ENCODE measurements at regions not wholly inside any gene's neighbourhood (a gene's known extent, or its start where the extent isn't known, plus 50 kb on each side); places are given as distances from the start of the nearest gene placed in this dataset.
"Not testable (repeated sequence)": the region's sequence is repeated elsewhere in the genome, so short reads cannot be mapped to it uniquely, and the experiment has no call there.

- DNase-seq, result no peak
Measured at GRCh38 chr1:55546553-55546952, 331.4 kb upstream of the USP24 start.

DNA sequence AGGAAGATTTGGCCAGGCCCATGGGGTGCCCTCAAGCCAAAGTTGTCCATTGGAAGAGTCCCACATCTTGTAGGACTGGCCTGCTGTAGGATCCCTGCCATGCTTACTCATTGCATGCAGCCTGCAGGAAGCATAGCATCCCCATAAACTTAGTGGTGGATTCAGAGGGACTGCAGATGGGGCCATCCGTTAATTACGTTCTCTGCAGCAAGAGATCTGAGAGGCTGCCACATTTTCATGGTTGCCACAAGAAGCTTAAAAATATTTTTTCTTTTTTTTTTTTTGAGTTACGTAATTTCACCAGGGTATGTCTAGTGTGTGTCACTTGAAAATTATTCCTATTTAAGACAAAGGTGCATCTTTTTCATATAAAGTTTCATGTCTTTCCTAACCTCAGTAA lies 329.7 kb upstream of the USP24 start:
- no peak for DNase-seq

- DNase-seq, result no peak
Measured at GRCh38 chr1:55542901-55543504, 327.8 kb upstream of the USP24 start.

- no peak for DNase-seq
Measured at GRCh38 chr1:55541296-55541695, 326.1 kb upstream of the USP24 start.

DNA sequence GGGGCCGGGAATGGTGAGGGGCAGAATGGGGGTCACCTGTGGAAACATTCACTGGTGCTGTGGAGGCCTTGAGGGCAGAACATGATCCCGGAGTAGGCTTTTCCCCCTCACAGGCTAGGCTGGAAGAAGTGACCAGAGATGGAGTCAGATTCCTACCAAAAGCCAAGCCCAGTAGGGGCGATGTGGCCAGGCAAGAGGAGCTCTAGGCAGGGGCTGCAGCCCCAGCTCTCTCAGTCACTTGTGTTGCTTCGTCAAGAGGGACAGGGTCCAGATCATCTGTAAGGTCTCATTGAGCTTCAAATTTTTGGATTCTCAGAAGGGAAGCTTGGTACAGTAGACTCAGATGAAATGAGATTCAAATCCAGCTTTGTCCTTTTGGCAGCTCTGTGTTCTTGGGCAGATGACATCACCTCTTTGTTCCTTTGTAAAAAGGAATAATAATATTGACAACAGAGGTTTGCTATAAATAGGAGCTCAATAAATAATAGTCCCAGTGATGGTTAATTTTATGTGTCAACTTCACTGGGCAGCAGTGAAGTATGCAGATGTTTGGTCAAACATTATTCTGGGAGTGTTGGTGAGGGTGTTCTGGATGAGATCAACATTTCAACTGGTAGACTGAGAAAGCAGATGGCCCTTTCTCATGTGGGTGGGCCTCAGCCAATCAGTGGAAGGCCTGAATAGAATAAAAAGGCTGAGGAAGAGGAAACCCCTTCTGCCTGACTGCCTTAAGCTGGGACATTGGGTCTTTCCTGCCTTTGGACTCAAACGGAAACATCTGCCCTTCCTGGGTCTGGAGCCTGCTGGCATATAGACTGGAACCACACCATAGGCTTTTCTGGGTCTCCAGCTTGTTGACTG lies 324.7 kb upstream of the USP24 start:
- DNase-seq, result no peak

GRCh38 chr1:55538428-55538827 lies 323.3 kb upstream of the USP24 start:
- no peak for DNase-seq

DNA sequence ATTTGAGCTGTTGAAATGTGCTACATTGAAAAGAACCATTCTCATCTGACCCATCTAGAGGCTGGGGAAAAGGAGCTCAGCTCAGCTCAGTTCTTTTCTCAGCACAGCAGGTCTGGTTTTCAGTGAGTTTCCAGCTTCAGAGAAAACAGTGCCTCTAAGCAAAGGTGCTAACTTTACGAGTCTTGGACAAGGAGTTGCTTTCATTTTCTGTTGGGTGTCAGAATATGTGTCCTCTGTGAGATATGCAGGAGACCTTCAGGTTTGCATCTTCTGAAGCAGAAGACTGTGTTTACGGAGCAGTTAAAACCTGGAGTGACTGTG lies 321.3 kb upstream of the USP24 start:
- DNase-seq, result no peak

GRCh38 chr1:55535724-55536544 lies 320.8 kb upstream of the USP24 start:
- DNase-seq, result no peak

DNA sequence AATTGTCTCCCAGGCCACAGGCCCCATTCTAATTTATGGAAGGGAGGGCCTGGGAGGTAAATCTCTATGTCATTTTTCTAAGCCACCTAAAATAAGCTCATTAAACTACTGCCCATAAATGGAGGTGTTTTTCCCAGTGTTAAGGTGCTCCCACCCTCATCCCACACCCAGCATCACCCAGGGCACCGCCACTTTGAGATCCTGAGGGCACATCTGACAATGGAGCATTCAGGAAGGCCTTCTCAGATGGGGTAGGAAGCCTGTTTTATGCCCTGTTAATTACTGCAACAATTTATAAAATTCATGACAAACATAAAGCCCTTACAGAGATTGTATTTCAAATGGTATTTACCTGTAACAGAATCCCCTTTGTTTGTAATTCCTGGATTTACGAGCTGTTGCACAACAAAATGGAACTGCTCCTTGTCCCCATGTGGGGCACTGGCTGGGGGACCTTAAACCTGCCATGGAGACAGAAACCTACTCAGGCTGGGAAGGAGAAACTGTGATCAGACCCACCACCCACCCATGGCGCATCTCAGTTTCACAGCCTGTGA lies 319.5 kb upstream of the USP24 start:
- DNase-seq, result no peak

DNA sequence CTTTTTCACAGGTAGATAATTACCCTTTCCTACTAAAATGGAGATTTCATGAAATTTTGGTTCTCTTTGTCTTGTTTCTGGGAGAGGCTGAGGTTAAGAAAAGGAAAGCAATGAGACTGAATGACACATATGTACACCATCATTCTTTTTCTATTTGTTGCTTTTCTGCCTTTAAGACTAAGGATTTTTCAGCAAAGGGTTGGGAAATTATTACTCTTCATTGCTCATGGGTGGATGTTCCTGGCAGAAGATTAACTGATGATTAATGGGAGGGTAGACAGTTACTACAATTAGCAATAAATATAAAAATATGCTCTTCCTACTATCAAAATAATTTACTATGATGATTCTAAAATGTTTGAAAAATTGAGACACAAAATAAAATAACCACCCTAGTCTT lies 316.5 kb upstream of the USP24 start:
- no peak for DNase-seq

- no peak for DNase-seq
Measured at GRCh38 chr1:55530749-55531478, 315.8 kb upstream of the USP24 start.

- DNase-seq, result no peak
Measured at GRCh38 chr1:55529017-55529416, 313.9 kb upstream of the USP24 start.

- DNase-seq, result no peak
Measured at GRCh38 chr1:55527831-55528230, 312.7 kb upstream of the USP24 start.

GRCh38 chr1:55526716-55527115 lies 311.6 kb upstream of the USP24 start:
- no peak for DNase-seq

- DNase-seq, result no peak
Measured at GRCh38 chr1:55524006-55524405, 308.8 kb upstream of the USP24 start.

DNA sequence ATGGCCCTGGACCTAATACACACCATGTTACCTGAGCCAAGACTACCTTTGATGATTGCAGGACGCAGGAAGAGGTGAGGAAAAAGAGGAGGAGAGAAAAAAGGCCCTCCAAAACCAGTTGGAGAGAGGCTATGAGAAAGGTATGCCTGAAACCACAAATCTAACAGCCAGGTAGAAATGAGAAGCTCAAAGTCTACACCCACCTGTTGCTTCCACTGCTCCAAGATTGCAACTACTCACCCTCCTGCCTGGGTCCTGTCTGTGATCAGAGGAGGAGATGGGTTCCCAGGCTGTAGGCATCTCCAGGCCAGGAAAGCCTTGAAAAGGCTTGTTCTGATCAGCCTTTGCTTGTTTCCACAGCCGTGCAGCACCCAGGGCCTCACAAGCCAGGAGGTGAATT lies 307.8 kb upstream of the USP24 start:
- no peak for DNase-seq

GRCh38 chr1:55522353-55522903 lies 307.3 kb upstream of the USP24 start:
- no peak for DNase-seq

DNA sequence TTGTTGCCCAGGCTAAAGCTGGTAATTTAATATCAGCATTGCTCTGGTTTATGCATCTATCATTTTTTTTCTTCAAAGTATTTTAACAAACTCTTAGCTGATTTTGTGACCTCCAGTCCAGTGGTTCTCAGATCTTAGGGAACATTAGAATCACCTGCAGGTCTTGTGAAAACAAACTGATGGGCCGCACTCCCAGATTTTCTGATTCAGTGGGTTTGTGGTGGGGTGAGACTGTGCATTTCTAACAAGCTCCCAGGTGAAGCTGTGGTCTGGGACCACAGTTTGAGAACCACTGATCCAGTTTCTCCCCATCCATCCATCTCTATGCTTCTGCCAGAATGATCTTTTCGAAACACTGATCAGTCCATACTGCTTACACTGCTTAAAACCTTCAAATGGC lies 305.7 kb upstream of the USP24 start:
- DNase-seq, result no peak

DNA sequence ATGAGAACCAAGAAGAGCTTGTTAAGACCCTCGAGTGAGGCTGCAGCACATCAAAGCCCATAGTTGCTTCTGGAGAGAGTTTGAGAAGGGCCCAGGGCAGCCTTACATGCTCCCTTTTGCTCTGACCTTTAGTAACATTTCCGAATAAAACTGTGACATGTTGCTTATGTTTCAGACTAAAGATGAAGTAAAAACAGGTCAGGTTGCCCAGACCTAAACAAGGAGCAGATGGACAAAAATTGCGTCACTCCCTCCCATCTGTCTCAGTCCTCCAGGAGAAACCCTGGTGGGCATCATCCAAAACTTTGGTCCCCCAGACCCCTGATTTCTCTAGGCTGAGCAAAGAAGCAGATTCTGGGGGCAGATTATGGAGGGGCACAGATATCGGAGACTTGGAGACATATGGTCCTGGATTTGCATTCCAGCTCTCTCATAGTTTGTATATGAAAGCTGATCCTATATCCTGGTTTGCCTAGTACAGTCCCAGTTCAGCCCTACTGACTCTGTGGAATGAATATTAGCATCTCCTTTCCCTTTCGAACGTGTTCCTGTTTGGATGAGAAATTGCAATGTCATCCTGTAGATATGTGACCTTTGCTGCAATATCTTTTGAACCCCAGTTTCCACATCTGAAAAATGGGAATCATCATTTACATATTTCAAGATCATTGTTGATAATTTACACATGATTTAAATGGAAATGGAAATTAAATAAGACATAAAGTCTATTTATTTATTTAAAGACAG lies 304.9 kb upstream of the USP24 start:
- DNase-seq, result no peak

GRCh38 chr1:55519276-55519675 lies 304.1 kb upstream of the USP24 start:
- no peak for DNase-seq

- DNase-seq, result no peak
Measured at GRCh38 chr1:55517036-55517435, 301.9 kb upstream of the USP24 start.

- not testable (repeated sequence) for DNase-seq
Measured at GRCh38 chr1:55514571-55514970, 299.4 kb upstream of the USP24 start.
